ENCODE measurements at regions not wholly inside any gene's neighbourhood (a gene's known extent, or its start where the extent isn't known, plus 50 kb on each side); places are given as distances from the start of the nearest gene placed in this dataset.
A peak's percentile ranks its signal among the peaks of the same experiment; 100 is the strongest.

- H3K23ac ChIP-seq (ENCODE audit: low read depth, low read length) = no peak overlapping the region
- H3K4ac ChIP-seq (ENCODE audit: low read depth, low read length) = peak overlapping the region; percentile 66; the same call in 1 of the 2 replicates
- H4K91ac ChIP-seq (ENCODE audit: insufficient read depth, low read depth, low read length) = no peak overlapping the region
- no peak overlapping the region for H3K27ac ChIP-seq (ENCODE audit: insufficient read depth, low read length)
- H4K5ac ChIP-seq (ENCODE audit: low read depth, low read length) = no peak overlapping the region
- H3K27me3 ChIP-seq (ENCODE audit: control insufficient read depth, insufficient read depth, low read length) = no peaks in the 10 kb centered on the region
- peak overlapping the region; percentile 74 for H3K14ac ChIP-seq (replicated peaks; ENCODE audit: low read depth, low read length)
- intact Hi-C loops (cut with micrococcal nuclease) = no loop called here
- no peak overlapping the region for H2AK5ac ChIP-seq (ENCODE audit: low read depth, low read length)
- H2BK5ac ChIP-seq (ENCODE audit: low read depth, low read length, poor library complexity, severe bottlenecking) = peak overlapping the region; percentile 29
- ChIA-PET CTCF (no interaction called here), POLR2A (ENCODE audit: unreplicated experiment) (no interaction called here)
- ATAC-seq (ENCODE audit: low read depth) = peak; percentile 91
- H3K4me3 ChIP-seq (ENCODE audit: insufficient read depth, low read depth, low read length) = no peak overlapping the region
- dilution Hi-C loops (cut with HindIII; ENCODE audit: low sequenced_read_pairs, unreplicated experiment) = no loop called here
- no peak overlapping the region for H3K18ac ChIP-seq (ENCODE audit: low read depth, low read length)
- no peak overlapping the region for H2AFZ ChIP-seq (replicated peaks; ENCODE audit: low read length, poor library complexity)
- H3K56ac ChIP-seq (ENCODE audit: extremely low read depth, insufficient read depth, low read length) = no peak overlapping the region
- no peaks in the 10 kb centered on the region for H3K9me3 ChIP-seq (ENCODE audit: control insufficient read depth, insufficient read depth, low read length)
- H2BK120ac ChIP-seq (ENCODE audit: low read depth, low read length) = peak overlapping the region; percentile 89; the same call in 1 of the 2 replicates
- H3K79me1 ChIP-seq (ENCODE audit: low read depth in 1 of 2, low read length in 2 of 2) = no peaks in the 10 kb centered on the region
- TF ChIP-seq, protein P1, sequence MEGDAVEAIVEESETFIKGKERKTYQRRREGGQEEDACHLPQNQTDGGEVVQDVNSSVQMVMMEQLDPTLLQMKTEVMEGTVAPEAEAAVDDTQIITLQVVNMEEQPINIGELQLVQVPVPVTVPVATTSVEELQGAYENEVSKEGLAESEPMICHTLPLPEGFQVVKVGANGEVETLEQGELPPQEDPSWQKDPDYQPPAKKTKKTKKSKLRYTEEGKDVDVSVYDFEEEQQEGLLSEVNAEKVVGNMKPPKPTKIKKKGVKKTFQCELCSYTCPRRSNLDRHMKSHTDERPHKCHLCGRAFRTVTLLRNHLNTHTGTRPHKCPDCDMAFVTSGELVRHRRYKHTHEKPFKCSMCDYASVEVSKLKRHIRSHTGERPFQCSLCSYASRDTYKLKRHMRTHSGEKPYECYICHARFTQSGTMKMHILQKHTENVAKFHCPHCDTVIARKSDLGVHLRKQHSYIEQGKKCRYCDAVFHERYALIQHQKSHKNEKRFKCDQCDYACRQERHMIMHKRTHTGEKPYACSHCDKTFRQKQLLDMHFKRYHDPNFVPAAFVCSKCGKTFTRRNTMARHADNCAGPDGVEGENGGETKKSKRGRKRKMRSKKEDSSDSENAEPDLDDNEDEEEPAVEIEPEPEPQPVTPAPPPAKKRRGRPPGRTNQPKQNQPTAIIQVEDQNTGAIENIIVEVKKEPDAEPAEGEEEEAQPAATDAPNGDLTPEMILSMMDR (conservative IDR thresholded peaks at IDR 0.05; ENCODE audit: low read depth, low read length) = no peak
- TF ChIP-seq MXI1 (IDR thresholded peaks at IDR 0.05; ENCODE audit: borderline replicate concordance, low read depth, low read length) (no peak), MAFK (IDR thresholded peaks at IDR 0.05; ENCODE audit: low read depth, low read length) (0 out of 2 replicates have a peak, but pooled peaks have one; percentile 12), USF2 (IDR thresholded peaks at IDR 0.05; ENCODE audit: low read depth, low read length) (no peak), CEBPB (IDR thresholded peaks at IDR 0.05; ENCODE audit: low read depth, low read length) (peak; percentile 44; the same call in 1 of the 2 replicates), MAZ (IDR thresholded peaks at IDR 0.05; ENCODE audit: borderline replicate concordance, low read depth, low read length) (no peak), BHLHE40 (IDR thresholded peaks at IDR 0.05; ENCODE audit: low read depth, low read length) (no peak)
- no peaks in the 10 kb centered on the region for H4K20me1 ChIP-seq (ENCODE audit: insufficient read depth, low read length)
- peak; percentile 83 for DNase-seq
- WGBS, 2 experiments (ENCODE audit: extremely low coverage in 2 of 2, insufficient read length in 1 of 2) = no CpG with 5 or more reads among the region's 2 CpGs
- H2BK20ac ChIP-seq (ENCODE audit: low read depth, low read length) = peak overlapping the region; percentile 86
- H2AK9ac ChIP-seq (replicated peaks; ENCODE audit: low read depth, low read length, poor library complexity) = no peak overlapping the region
- peaks cover 5% of the 10 kb centered on the region; the same call in 1 of the 2 replicates for H3K4me1 ChIP-seq (ENCODE audit: control insufficient read depth, insufficient read depth, low read length)
- H3K9ac ChIP-seq (ENCODE audit: low read depth, low read length) = no peak overlapping the region
- H3K9me1 ChIP-seq (ENCODE audit: insufficient read depth, low read length) = peaks cover 4% of the 10 kb centered on the region
- H3K36me3 ChIP-seq (ENCODE audit: control insufficient read depth, insufficient read depth, low read length) = no peaks in the 10 kb centered on the region
- in situ Hi-C loops (cut with MboI; ENCODE audit: low sequenced_read_pairs) = no loop called here
- H4K8ac ChIP-seq (ENCODE audit: low read depth in 2 of 2, low read length in 2 of 2) = no peak overlapping the region
- no peak overlapping the region for H2BK15ac ChIP-seq (ENCODE audit: low read depth, low read length)
- peak overlapping the region; percentile 14; the same call in 1 of the 2 replicates for H3K4me2 ChIP-seq (ENCODE audit: low read depth, low read length)
- BruUV-seq (replicated peaks) = no TSS peak
These were observed 655.8 kb upstream of the ANKRD30A start for GRCh38 chr10:36469585-36469984.

Data from IMR-90 (cell line).